ENCODE measurements at regions not wholly inside any gene's neighbourhood (a gene's known extent, or its start where the extent isn't known, plus 50 kb on each side); places are given as distances from the start of the nearest gene placed in this dataset.
"Not testable (repeated sequence)": the region's sequence is repeated elsewhere in the genome, so short reads cannot be mapped to it uniquely, and the experiment has no call there.

DNA sequence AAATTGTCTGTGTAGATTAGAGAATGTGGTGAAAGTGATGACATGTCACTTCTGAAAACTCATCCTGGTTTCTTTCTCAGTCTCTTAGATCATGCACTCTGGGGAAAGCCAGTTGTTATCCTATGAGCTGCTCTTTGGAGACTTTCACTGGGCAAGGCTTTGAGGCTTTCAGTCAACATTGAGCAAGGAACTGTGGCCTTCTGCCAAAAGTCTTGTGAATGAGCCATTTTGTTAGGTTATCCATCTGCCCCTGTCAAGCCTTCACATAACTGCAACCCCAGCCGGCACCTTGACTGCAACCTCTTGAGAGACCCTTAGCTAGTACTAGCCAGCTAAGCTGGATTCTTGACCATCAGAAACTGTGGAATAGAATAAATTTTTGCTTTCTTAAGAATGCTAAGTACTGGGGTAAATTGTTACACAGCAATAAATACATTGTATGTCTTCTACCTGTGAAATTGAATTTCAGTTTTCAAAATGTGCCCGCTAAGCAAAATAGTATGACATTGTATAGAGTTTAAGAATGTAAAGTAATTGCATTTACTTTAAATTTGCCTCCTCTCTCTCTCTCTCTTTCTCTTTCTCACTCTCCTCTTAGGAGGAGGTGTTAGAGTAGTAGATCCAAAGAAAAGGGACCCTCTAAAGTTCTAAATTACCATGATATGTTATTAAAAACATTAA, 1273.0 kb downstream of the RAPGEF2 start:
- DNase-seq (ENCODE audit: low read depth in 4 of 4, low spot score in 3 of 4) = no peak

DNA sequence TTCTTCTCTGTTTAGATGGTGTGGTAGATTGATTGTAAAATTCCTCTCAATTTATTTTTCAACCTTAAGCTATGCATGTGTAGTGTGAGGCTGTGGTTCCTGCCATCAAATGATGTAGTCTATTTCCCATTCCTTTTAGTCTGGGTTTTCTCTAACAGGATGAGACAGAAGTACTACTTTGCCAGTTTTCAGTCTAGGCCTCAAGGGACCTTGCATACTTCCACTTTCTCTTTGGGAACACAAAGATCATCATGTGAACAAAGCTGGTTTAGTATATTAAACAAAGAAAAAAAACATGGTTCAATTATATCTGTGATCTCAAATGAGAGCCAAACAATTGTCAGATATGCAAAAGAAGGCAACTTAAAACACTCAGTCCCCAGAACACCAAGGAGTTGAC, 1284.0 kb downstream of the RAPGEF2 start:
- no peak for DNase-seq (ENCODE audit: low read depth in 4 of 4, low spot score in 3 of 4)

DNA sequence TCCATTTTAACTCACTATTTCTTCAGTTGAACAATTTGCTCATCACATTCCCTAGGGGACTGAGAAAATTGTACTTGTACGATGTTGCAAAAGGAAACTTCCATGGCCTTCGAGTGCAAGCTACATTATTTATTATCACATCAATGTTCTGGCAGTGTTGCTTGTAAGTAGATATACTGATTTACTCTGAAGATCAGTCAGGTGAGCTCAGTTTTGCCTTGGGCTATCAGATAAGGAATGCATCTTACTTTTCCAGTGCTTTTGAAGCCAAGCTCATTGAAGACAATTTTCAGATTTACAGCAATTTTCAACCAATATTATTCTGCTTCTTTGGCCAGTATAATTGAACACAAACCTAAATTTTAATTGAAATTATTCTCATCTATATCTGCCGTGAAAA, 1296.9 kb downstream of the RAPGEF2 start:
- no peak for DNase-seq (ENCODE audit: low read depth in 4 of 4, low spot score in 3 of 4)

DNA sequence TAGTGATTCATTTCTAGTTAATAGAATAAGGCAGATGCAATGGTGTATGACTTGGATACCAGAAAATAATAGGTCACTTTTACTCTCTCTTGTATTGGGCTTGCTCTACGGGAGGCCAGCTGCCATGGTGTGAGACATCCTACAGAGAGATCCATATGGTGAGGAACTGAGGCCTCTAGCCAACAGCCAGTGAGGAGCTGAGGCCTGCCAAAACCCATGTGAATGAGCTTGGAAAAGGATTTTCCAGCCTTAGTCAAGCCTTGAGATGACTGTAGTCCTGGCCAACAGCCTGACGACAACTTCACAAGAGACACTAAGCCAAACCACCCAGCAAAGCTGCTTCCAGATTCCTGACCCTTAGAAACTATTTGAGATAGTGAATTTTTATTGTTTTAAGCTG, 1300.2 kb downstream of the RAPGEF2 start:
- DNase-seq (ENCODE audit: low read depth in 4 of 4, low spot score in 3 of 4) = no peak

DNA sequence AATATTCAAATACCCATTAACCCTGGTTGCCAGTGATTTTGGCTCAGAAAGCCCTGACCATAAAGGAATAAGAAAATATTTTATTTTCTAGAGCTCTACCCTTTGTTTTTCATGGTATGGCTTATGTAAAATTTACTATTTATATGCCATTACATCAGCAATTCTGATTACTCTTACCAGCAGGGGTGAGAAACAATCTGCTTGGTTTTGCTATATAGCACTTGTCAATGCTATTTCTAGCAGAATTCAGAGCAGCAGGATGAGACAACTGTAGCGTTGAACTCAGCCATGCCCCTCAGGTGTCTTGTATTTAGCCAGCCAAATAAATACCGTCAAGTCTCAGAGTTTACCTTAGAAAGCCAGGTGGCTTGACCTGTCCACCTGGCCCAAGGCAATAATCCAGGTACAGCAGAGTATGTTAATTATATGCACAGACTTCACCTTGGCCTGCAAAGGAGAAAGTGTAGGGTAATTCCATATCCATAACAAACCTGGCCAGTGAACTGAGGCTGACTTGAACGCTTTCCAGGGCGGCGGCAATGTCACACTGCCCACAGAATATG, 1303.5 kb downstream of the RAPGEF2 start:
- DNase-seq (ENCODE audit: low read depth in 4 of 4, low spot score in 3 of 4) = no peak

DNA sequence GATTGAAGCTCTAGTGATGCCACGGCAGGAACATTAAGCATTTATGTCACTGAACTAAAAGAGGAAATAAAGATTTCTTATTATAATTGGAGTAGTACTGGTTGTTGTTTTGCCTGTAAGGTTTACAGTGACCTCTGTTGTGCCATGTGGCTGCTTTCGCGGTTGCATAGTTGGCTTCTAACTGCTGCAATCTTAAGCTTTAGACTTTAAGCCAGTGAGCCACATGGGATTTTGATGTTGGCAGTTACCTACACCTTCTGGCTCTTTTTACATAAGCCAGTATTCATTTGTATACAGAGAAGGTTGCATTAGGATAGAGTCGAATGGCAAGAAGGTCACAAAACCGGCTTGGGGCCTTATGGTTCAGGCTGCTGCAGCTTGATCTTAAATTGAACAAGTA, 1311.6 kb downstream of the RAPGEF2 start:
- no peak for DNase-seq (ENCODE audit: low read depth in 4 of 4, low spot score in 3 of 4)

DNA sequence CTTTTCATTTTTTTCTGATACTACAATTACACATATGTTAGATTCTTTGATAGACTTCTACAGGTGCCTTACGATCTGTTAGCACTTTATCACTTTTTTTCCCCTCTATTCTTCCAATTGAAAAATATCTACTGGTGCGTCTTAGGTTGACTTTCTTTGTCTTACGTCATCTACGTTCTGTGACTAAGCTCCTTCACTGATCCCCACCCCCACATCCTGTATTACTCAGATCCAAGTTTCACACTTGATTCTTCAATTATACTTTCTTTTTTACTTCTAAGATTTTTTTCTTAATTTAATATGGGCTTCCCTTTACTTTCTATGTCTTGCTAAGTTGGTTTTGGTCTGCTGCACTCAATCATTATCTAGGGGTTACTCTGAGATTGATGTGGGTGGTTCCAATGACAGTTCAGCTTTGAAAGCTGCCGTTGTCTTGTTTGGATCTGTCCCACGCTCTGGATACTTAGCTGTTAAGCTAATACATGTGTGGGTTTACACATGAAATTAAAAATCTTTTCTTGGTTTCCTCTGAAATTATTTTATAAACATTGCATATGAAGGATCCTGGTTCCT, 1321.1 kb downstream of the RAPGEF2 start:
- no peak for DNase-seq (ENCODE audit: low read depth in 4 of 4, low spot score in 3 of 4)

GRCh38 chr4:160426233-160426632, 1323.4 kb downstream of the RAPGEF2 start:
- no peak for DNase-seq (ENCODE audit: low read depth in 4 of 4, low spot score in 3 of 4)

DNA sequence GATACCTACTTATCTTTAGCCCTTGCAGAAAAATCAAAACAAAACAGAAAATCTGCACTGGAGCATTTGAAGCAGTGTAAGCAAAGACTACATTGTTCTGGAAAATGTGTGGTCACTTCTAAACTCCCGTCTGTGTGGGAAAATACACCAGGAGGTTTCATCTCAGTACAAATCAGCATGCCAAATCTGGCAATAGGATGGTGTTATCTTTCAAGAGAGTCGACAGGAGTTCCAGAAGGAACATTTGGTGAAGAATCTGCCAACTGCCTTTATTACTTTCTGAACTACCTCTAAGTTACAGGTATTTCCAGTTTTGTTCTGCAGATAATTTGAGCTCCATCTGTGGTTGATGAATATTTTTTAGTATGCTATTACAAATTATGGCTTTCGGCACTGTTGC, 1348.0 kb downstream of the RAPGEF2 start:
- DNase-seq (ENCODE audit: low read depth in 4 of 4, low spot score in 3 of 4) = no peak

DNA sequence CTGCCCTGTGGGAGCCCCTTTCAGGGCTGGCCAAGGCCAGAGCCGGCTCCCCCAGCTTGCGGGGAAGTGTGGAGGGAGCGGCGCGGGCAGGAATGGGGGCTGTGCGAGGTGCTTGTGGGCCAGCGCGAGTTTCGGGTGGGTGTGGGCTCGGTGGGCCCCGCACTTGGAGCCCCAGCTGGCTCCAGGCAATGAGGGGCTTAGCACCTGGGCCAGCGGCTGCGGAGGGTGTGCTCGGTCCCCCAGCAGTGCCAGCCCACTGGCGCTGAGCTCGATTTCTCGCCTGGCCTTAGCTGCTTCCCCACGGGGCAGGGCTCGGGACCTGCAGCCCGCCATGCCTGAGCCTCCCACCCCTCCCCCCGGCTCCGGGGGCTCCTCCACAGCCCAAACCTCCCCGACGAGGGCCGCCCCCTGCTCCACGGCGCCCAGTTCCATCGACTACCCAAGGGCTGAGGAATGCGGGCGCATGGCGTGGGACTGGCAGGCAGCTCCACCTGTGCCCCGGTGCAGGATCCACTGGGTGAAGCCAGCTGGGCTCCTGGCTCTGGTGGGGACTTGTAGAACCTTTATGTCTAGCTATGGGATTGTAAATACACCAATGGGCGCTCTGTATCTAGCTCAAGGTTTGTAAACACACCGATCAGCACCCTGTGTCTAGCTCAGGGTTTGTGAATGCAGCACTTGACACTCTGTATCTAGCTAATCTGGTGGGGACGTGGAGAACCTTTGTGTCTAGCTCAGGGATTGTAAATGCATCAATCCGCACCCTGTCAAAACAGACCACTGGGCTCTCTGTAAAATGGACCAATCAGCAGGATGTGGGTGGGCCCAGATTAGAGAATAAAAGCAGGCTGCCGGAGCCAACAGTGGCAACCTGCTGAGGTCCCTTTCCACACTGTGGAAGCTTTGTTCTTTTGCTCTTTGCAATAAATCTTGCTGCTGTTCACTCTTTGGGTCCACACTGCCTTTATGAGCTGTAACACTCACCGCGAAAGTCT, 1379.1 kb downstream of the RAPGEF2 start:
- not testable (repeated sequence) for DNase-seq (ENCODE audit: low read depth in 4 of 4, low spot score in 3 of 4)

DNA sequence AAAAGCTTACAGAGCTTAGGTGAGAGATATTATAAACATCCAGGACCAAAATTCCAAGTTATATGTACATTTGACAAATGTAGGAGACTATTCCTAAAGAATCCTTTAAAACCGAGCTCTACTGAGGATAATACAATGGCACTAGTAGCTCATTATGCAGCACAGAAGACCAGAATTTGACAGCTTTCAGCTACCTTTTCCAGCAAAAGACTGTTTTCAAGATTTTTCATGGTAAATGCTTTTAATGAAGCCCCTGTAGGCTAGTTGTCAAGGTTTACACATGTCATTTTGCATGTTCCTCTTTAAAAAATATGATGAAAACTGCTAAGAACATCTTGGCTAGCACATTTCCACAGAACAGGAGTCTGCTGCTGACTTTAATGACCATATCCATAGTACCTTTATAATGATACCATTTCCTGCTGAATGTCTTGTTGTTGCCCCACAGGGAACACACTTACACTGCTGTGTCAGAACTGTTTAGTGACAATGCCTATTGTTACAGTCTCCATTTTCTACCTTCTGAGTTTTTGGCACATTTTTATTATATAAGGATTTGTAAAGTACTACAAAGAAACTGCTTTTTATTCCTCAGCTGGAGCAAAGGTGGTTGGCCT, 1382.3 kb downstream of the RAPGEF2 start:
- no peak for DNase-seq (ENCODE audit: low read depth in 4 of 4, low spot score in 3 of 4)

DNA sequence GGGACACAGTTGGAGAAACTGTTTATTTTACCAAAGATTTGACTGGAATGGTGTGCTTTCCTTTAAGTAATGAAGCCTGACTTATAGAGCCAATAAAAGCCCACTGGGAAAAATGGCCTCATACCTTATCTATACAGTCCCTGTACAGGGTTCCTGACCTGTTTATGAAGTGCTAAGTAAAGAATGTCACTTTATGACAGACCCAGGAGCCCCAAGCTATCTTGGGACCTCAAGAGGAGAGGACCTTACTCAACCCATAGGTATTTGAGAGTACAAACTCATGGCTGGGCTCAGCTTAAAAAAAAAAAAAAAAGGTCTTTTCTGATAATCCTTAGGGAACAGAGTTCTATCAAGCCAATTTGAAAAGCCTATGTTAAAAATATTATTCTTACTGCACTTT, 1389.3 kb downstream of the RAPGEF2 start:
- no peak for DNase-seq (ENCODE audit: low read depth in 4 of 4, low spot score in 3 of 4)

DNA sequence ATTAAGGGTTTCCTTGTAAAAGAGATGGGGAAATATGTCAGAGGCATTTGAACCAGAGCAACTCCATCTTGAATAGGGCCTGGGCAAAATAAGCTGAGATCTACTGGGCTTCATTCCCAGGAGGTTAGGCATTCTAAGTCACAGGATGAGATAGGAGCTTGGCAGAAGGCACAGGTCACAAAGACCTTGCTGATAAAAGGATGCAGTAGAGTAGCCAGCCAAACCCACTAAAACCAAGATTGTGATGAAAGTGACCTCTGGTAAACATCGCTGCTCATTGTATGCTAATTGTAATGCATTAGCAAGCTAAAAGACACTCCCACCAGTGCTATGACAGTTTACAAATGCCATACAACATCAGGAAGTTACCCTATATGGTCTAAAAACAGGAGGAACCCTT, 1390.3 kb downstream of the RAPGEF2 start:
- DNase-seq (ENCODE audit: low read depth in 4 of 4, low spot score in 3 of 4) = no peak

GRCh38 chr4:160495356-160495755, 1392.5 kb downstream of the RAPGEF2 start:
- no peak for DNase-seq (ENCODE audit: low read depth in 4 of 4, low spot score in 3 of 4)

GRCh38 chr4:160498211-160498610, 1395.3 kb downstream of the RAPGEF2 start:
- no peak for DNase-seq (ENCODE audit: low read depth in 4 of 4, low spot score in 3 of 4)

GRCh38 chr4:160505724-160506123, 1402.8 kb downstream of the RAPGEF2 start:
- no peak for DNase-seq (ENCODE audit: low read depth in 4 of 4, low spot score in 3 of 4)

- no peak for DNase-seq (ENCODE audit: low read depth in 4 of 4, low spot score in 3 of 4)
These were observed 1408.0 kb downstream of the RAPGEF2 start for GRCh38 chr4:160510928-160511327.

GRCh38 chr4:160514126-160514525, 1411.2 kb downstream of the RAPGEF2 start:
- DNase-seq (ENCODE audit: low read depth in 4 of 4, low spot score in 3 of 4) = no peak

- no peak for DNase-seq (ENCODE audit: low read depth in 4 of 4, low spot score in 3 of 4)
These were observed 1420.4 kb downstream of the RAPGEF2 start for GRCh38 chr4:160523231-160523630.

GRCh38 chr4:160537681-160538080, 1434.8 kb downstream of the RAPGEF2 start:
- no peak for DNase-seq (ENCODE audit: low read depth in 4 of 4, low spot score in 3 of 4)

GRCh38 chr4:160546201-160546600, 1443.3 kb downstream of the RAPGEF2 start:
- no peak for DNase-seq (ENCODE audit: low read depth in 4 of 4, low spot score in 3 of 4)

All from left renal pelvis (tissue), 4 donors.